Hypothalamus (tissue), 51 donors: ENCODE measurements at regions not wholly inside any gene's neighbourhood (a gene's known extent, or its start where the extent isn't known, plus 50 kb on each side); places are given as distances from the start of the nearest gene placed in this dataset.
A peak's percentile ranks its signal among the peaks of the same experiment; 100 is the strongest.
"Not testable (repeated sequence)": the region's sequence is repeated elsewhere in the genome, so short reads cannot be mapped to it uniquely, and the experiment has no call there.

ENCODE experiments used
- DNase-seq, 51 donors: peaks; one replicate each; lab custom pipeline; 2025; lab: John Stamatoyannopoulos, UW

DNA sequence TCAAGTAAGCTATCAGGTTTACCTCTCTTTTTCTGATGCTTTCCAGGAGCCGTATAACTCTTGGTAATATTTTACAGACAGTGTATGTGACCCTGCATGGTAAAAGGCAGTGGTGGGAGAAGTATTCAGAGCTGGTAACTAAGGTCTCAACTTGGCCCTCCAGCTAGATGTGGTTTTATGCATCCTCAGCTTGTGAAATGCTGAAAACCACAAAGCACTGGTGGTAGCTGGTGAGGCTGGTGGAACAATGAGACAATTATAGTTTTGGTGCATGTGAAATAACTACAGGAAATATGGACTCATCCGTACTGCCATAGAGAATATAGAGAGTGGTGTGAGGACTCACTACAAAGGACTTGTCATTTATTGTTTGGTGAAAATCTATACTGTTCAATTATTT lies 383.0 kb upstream of the PCDH15 start:
- DNase-seq = no peak

DNA sequence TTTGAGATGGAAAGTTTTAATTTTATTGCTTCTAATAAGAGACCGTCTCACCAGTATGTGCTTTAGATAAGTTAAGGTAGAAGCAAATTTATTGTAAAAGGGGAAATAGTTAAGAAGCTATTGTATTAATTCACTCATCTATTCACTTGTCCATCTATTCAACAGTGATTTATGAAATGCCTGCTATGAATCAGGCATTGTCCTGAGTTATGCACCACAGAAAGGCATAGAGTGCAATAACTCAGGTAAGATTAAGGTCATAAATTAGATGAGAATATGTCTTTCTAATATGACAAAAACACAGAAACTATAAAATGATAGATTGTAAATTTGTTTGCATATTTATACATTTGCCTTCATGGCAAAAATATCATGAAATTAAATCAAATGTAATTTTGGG lies 379.3 kb upstream of the PCDH15 start:
- DNase-seq = no peak

DNA sequence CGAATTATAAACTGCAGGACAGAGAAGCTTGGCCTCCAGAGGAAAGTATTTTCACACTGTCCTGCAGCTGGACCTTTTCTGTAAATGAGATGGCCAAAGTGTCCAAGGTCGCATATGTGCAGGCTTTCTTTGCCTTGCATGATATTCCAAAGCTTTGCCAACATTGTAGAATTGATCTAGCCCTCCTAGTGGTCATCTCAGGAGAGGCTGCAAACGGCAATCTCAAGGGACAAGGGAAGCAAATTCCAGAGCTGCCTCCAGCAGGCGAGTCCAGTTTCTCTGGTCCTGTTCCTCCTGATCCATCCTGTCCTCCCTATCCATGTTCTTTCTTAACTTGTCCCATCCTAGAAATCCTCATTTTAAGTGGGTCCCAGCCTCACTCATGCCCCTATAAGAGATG lies 373.4 kb upstream of the PCDH15 start:
- DNase-seq = no peak

DNA sequence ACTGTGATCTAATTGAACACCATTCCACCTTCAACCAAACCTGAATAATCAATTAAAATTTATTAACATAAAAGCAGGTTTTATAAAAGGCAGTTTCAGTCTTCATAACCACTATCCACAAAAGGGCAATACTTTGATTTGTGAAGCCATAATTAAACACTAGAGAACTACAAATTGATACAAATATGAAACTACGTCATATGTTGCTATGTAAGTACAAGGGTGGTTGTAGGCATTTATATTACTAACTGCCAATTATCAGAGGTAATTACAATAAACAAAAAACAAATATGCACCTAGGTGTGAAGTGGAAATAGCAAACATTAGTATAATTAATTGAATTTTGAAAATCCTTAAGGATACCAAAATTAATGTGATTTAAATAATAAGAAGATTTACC lies 368.5 kb upstream of the PCDH15 start:
- DNase-seq = no peak

DNA sequence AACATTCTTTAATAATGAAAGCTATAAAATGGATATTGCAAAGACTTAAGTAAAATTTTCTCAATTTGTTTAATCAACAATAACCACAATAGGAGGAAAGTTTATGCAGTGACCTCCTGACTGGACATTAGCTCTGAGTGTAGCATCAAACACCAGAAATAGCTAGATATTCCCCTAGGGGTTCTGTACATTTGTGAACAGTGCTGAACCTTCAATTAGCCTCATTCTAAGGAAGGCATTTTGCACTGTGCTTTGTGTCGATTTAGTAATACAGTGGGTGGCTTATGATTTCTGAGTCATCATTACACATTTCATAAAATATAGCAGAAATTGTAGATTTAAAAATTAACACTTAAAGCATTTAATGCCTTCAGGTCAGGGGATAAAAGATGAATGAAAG lies 367.3 kb upstream of the PCDH15 start:
- DNase-seq = peak in 1 of 51 donors; percentile 11

DNA sequence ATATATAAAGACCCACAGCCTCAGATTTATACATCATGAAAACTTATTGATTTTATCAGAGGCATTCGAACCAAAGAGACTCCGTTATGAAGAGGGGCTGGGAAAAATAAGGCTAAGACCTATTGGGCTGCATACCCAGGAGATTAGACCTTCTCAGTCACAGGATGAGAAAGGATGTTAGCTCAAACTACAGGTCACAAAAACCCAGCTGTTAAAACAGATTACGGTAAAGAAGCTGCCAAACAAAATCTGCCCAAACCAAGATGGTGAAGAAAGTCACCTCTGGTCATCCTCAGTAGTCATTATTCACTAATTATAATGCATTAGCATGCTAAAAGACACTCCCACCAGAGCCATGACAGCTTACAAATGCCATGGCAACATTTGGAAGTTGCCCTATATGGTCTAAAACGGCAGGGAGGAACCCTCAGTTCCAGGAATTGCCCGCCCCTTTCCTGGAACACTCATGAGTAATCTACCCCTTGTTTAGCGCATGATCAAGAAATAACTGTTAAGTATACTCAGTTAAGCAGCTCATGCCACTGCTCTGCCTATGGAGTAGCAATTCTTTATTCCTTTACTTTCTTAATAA lies 362.5 kb upstream of the PCDH15 start:
- DNase-seq = no peak

DNA sequence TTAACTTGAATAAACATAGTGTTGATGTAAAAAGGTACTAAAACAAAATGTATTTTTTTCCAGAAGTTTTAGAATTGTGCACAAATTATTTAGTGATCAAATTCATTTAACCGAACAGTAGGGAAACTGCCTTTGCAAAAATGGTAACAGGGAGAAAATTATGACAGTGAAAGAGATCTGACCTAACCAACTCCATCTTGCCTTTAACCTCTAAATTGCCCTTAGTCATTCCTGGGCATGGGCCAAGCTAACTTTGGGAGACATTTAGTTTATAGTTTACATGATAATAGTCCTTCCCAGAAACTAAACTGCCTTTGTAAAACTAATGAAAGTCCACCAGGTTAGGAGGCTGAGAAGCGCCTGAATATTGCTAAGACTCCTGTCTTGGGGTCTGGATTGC lies 361.3 kb upstream of the PCDH15 start:
- not testable (repeated sequence) for DNase-seq

DNA sequence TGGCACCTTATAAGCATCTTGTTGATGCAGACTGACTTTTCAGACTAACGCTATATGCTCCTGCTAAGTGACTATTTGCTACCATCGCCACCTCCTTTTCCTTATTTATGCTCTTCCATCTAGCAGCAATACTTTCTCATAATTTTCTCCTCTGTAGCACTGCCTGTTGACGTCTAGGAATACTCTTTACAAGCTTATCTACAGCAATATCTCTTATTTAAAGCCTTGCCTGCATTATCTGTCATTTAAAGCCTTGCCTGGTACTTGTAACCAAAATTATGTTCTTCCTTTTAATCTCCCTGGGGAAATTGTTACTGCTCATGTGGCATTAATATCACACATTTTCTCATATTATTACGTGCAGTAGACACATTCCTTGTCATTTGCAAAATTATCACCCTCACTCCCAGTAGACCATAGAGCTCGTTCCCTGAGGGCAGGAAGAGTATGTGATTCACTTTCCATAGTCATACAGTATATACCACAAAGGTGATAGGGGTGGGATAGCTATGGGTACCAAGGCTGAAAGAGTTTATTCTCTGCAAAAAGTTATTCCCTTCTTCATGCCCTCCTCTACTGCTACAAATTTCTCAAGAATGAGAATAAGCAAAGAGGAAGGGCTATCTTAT lies 359.7 kb upstream of the PCDH15 start:
- DNase-seq = no peak

DNA sequence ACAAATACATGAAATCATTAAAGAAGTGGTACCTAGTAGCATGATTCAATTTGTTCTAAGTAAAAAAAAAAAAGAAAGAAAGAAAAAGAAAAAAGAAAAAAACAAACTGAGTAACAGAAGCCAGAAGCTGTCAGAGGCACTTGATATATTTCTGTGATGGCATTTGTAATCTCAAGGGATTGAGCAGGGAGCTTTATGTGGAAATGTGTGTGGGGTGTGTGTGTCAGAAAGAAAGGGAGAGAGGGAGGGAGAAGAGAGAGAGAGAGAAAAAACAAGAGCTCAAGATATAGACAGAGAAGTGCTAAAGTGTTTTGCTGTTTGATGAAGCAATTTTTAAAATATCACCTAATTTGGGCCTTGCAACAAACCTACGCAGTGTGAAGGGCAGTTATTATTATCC lies 357.6 kb upstream of the PCDH15 start:
- DNase-seq = no peak

DNA sequence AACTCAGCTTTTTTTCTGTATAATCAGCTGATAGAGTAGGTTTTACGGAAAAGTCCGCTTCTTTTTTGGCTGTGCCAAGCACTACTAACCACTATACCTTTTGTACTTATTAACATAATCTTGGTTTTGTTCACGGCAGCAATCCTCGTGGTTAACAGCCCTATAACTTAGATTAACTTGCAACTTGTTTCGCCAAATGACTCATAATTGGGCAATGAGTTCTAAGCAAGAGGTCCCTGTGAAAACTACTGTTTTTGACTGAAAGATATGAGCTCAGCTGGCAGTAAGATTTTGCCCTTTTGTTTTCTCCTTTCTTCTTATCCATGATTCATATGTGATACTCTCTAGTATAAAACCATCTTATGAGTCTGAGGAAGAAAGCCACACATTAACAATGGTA lies 345.0 kb upstream of the PCDH15 start:
- DNase-seq = no peak

DNA sequence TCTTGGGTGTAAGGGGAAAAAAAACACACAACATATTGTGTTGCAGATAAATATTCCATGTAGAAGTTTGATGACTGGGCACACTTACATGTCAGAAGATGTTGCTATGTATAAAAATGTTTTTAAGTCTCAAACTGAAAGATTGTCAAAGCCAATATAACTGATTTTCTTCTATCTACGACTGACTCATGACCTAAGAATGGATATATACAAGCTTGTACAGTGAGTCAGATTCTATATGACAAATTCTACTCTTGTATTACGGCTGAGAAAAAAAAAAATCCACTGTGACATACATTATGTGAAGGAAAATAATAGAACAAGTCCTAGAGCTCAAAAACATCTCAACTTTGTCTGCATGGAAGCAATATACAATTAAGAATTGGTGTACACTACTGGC lies 343.0 kb upstream of the PCDH15 start:
- no peak for DNase-seq

DNA sequence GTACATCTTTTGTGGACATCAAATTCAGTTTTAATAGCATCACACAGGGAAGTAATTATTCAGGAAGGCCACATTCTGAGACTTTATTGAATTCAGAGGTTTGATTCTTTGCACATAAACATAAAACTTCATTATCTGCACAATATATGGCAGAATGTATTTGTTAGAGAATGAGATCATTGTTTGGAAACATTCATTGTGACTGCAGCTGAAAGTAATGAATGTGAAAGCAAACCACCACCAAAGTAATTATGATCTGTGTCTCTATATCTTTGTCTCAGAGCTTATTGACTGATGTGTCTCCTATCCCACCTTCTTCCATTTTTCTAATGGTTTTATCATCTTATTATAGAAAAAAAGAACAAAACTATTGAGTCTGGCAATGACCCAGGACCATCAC lies 340.9 kb upstream of the PCDH15 start:
- DNase-seq = no peak

DNA sequence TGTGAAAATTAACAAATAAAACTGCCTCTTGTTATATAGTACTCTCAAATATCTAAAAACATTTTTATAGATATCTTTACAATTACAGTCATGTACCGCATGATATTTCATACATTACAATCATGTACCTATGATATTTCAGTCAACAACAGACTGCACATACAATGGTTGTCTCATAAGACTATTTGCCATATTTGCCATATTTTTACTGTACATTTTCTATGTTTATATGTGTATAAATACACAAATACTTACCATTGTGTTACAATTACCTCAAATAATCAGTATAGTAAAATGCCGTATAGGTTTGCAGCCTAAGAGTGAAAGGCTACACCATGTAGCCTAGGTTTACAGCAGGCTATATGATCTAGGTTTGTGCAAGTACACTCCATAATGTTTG lies 336.0 kb upstream of the PCDH15 start:
- no peak for DNase-seq

DNA sequence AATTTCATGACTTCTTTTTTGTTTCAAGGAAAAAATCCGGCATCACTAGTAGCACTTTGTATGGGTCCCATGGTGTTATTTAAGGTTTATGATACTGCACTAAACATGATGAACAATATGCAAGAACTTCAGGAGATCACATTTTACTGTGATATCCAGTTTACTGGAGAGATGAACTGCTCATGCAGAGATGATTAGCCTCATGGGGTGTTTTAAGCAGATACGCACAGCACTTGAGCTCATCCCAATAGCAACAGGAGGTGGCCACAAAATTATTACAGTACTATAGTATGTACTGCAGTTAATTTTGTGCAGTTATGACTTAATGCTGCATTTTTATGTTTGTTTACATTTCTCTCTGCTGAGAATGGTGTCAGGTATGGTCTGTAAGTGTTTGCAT lies 303.7 kb upstream of the PCDH15 start:
- no peak for DNase-seq

DNA sequence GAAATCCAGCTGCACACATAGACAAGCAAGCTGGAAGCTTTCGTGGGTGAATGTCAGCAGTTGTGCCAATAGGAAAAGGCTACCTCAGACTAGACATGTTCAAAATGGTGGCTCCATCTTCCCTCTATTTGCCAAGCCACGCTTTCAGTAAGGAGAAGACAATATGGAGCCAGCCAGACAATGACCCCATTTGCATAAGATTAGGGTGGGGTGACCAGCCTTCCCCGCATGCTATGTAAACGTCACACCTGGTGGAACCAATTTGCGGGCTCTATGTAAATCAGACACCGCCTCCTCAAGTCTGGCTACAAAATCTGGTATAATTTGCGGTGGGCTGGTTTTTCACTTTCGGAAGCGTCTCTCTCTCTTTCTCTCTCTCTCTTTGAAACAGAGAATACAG lies 297.4 kb upstream of the PCDH15 start:
- no peak for DNase-seq

DNA sequence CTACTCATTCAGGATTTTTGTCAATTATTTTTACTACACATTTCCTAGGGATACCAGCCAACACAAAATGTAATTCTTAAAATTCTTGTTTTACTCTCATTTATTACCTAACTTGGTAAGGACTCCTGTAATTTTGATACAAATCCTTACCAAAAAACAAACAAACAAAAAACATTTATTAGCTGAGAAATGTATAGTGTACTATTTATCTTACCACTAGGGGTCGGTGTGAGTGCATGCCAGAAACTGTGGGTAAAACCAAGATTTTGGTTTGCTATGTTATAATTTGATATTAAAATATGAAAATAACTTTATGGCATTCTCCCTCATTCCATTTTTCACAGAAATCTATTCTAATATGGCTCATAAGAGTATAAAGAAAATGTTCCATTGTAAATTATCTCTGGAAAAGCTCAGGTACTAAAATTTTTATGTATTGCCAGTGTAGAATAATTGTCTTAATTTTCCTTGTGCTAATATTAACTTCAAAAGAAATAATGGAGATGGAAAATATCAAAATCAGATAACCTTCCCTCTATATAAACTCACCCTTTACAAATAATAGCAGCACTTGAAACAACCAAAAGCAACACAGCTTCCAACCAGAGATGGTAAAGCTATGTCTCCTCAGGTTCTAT lies 290.8 kb upstream of the PCDH15 start:
- no peak for DNase-seq

DNA sequence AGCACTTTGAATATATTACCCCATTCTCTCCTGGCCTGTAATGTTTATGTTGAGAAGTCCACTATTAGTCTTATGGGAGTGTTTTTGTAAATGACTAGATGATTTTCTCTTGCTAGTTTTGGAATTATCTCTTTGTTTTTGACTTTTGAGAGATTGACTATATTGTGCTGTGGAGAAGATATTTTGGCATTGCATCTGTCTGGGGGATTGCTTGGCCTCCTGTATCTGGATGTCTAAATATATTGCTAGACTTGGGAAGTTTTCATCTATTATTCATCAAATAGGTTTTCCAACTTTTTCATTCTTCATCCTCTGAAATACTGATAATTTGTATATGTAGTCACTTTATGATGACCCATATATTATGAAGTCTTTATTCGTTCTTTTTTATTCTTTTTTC lies 277.1 kb upstream of the PCDH15 start:
- DNase-seq = no peak

DNA sequence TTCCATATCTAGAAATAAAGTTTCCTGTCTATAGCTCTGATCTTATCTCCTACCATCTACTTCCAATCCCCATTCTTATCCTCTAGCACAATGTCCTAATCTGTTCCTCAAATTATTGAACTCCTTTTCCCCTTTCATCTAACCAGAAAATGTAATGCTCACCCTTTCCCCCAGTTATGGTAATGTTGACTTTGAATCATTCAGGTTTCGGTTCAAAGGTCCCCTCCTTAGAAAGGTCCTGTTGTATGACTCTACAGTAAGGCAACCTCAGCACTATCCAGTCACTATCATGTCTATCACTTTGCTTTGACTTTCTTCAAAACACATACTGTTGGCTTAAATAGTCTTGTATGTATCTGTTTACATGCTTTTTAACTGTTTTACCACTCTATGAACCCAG lies 264.2 kb upstream of the PCDH15 start:
- no peak for DNase-seq

DNA sequence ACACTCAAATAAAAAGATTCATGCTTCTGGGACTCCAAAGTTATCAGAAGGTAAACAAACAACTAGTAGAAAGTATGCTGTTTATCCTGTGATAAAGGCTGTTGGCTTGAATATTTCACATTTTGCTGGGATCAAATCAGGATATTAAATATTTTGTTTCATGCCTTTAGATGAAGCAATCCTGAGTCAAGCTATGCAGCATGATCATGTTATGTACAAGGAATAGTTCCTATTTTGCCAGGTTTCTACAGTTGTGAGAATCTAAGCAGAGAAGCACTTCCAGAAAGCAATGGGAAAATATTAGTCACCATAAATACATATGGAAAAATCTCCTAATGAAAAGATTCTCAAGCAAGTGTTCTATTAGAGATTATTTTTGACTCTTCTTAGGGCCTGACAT lies 262.8 kb upstream of the PCDH15 start:
- DNase-seq = no peak

DNA sequence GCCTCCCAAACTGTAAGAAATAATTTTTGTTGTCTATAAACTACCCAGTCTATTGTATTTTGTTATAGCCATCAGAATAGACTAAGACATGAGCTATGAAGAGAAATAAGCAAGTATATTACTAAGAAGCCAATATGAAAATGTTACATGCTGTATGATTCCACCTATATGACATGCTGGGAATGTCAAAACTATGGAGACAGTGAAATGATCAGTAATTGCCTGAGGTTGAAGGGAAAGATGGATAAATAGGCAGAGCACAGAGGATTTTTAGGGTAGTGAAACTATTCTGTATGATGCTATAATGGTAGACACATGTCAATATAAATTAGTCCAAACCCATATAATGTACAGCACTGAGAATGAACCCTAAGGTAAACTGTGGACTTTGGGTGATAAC lies 261.3 kb upstream of the PCDH15 start:
- no peak for DNase-seq

DNA sequence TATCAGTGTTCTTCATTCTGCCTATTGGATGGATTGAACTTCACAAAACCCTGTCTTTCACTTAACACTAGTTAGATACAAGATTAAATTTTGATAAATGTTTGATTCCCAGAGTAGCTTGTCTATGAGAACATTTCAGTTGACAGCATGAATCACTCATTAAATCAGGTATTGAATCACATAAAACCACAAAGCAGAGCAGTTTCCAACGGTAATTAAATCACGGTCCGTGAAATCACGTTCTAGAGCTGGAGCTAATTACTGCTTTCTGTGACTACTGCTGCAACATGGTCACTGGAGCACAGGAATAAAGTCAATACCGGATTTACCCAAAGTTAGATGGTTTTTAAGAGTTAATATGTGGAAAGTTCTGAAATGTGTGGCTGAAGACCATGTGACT lies 257.8 kb upstream of the PCDH15 start:
- no peak for DNase-seq

DNA sequence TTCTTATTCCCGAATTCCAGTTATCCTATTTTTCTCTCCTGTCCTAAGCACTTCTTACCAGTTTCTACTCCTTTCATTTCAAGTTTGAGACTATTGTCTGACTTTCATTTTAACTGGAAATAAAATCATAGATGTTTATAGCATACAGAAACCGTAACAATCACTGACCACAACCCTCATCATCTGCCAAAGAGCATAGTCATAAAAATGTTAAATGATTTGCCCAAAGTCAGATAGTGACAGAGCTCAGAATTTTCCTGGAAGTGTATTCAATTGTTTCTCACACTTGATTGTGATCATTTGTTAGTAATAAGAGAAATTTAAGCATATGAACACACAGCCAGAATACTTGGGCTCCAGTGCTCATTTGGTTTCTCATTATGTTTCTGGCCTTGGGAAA lies 250.5 kb upstream of the PCDH15 start:
- no peak for DNase-seq
